H9 (cell line): ENCODE measurements at regions not wholly inside any gene's neighbourhood (a gene's known extent, or its start where the extent isn't known, plus 50 kb on each side); places are given as distances from the start of the nearest gene placed in this dataset.

ENCODE experiments used
- DNase-seq: peaks from one replicate; pipeline ENCODE4 v3.0.0-alpha.2; 2017
- H2AFZ ChIP-seq: one replicate; pipeline ENCODE4 v1.6.1; 2013; ENCODE audit warnings: mild to moderate bottlenecking, low read length, control low read depth, moderate library complexity
- H2AK5ac ChIP-seq: 2 replicates; pipeline ENCODE4 v1.6.1; 2013; ENCODE audit warnings: low read length, control low read depth, mixed read lengths; ENCODE audit not compliant: insufficient read length
- H2BK120ac ChIP-seq: one replicate; pipeline ENCODE4 v1.6.1; 2013; ENCODE audit warnings: low read depth, mild to moderate bottlenecking, low read length, control low read depth, inconsistent platforms; ENCODE audit not compliant: poor library complexity, severe bottlenecking
- H2BK12ac ChIP-seq: 2 replicates; pipeline ENCODE4 v1.6.1; 2013; ENCODE audit warnings: low read length, control low read depth, mixed read lengths, low read depth; ENCODE audit not compliant: insufficient read length
- H2BK15ac ChIP-seq: 2 replicates; pipeline ENCODE4 v1.6.1; 2013; ENCODE audit warnings: low read depth, low read length, control low read depth
- H2BK20ac ChIP-seq: one replicate; pipeline ENCODE4 v1.6.1; 2013; ENCODE audit warnings: low read depth, mild to moderate bottlenecking, low read length, control low read depth, inconsistent platforms; ENCODE audit not compliant: poor library complexity, severe bottlenecking
- H2BK5ac ChIP-seq: 2 replicates; pipeline ENCODE4 v1.6.1; 2013; ENCODE audit warnings: low read length, control low read depth, mixed read lengths; ENCODE audit not compliant: insufficient read length
- H3K14ac ChIP-seq: 2 replicates; pipeline ENCODE4 v1.6.1; 2013; ENCODE audit warnings: low read length, control low read depth; ENCODE audit not compliant: insufficient read depth
- H3K18ac ChIP-seq: 2 replicates; pipeline ENCODE4 v1.6.1; 2013; ENCODE audit warnings: low read depth, mild to moderate bottlenecking, mixed read lengths, low read length, control low read depth; ENCODE audit not compliant: insufficient read length
- H3K23ac ChIP-seq: 2 replicates; pipeline ENCODE4 v1.6.1; 2013; ENCODE audit warnings: low read length, control low read depth, mixed read lengths, low read depth; ENCODE audit not compliant: insufficient read length
- H3K23me2 ChIP-seq: 2 replicates; pipeline ENCODE4 v1.6.1; 2013; ENCODE audit warnings: low read depth, mild to moderate bottlenecking, mixed read lengths, low read length, control low read depth; ENCODE audit not compliant: insufficient read length, poor library complexity, severe bottlenecking
- H3K27ac ChIP-seq: 2 replicates; pipeline ENCODE4 v1.5.1; 2013; ENCODE audit warnings: low read length, control low read depth, mixed read lengths, low read depth; ENCODE audit not compliant: insufficient read length
- H3K27me3 ChIP-seq: 2 replicates; pipeline ENCODE4 v1.6.1; 2013; ENCODE audit warnings: low read length, control low read depth, inconsistent platforms; ENCODE audit not compliant: insufficient read depth
- H3K4ac ChIP-seq: 2 replicates; pipeline ENCODE4 v1.6.1; 2013; ENCODE audit warnings: low read depth, mild to moderate bottlenecking, control low read depth, inconsistent platforms, low read length, moderate library complexity
- H3K4me1 ChIP-seq: 2 replicates; pipeline ENCODE4 v1.6.1; 2013; ENCODE audit warnings: low read length, control low read depth, inconsistent platforms; ENCODE audit not compliant: insufficient read depth
- H3K4me2 ChIP-seq: 2 replicates; pipeline ENCODE4 v1.6.1; 2013; ENCODE audit warnings: low read length, control low read depth, mixed read lengths; ENCODE audit not compliant: insufficient read length, insufficient read depth
- H3K56ac ChIP-seq: 2 replicates; pipeline ENCODE4 v1.6.1; 2013; ENCODE audit warnings: low read depth, mild to moderate bottlenecking, mixed read lengths, low read length, control low read depth; ENCODE audit not compliant: insufficient read length
- H3K79me1 ChIP-seq: 2 replicates; pipeline ENCODE4 v1.6.1; 2013; ENCODE audit warnings: low read depth, mild to moderate bottlenecking, moderate library complexity, low read length, control low read depth, inconsistent platforms; ENCODE audit not compliant: insufficient read depth, poor library complexity, severe bottlenecking
- H3K79me2 ChIP-seq: 2 replicates; pipeline ENCODE4 v1.6.1; 2013; ENCODE audit warnings: low read length, control low read depth, inconsistent platforms; ENCODE audit not compliant: insufficient read depth
- H3K9ac ChIP-seq: 2 replicates; pipeline ENCODE4 v1.6.1; 2013; ENCODE audit warnings: low read length, control low read depth, mixed read lengths; ENCODE audit not compliant: insufficient read length; ENCODE audit errors: extremely low read depth
- H3K9me3 ChIP-seq: one replicate; pipeline ENCODE4 v1.6.1; 2013; ENCODE audit warnings: low read depth, low read length, inconsistent platforms; ENCODE audit not compliant: control insufficient read depth
- H3T11ph ChIP-seq: one replicate; pipeline ENCODE4 v1.6.1; 2013; ENCODE audit warnings: mild to moderate bottlenecking, low read length, control low read depth, inconsistent platforms
- H4K20me1 ChIP-seq: one replicate; pipeline ENCODE4 v1.6.1; 2013; ENCODE audit not compliant: control insufficient read depth, insufficient read length, insufficient read depth
- H4K5ac ChIP-seq: 2 replicates; pipeline ENCODE4 v1.6.1; 2013; ENCODE audit warnings: low read depth, mild to moderate bottlenecking, mixed read lengths, low read length, control low read depth; ENCODE audit not compliant: insufficient read length
- H4K8ac ChIP-seq: replicated peaks from 2 replicates; pipeline ENCODE4 v1.6.1; 2013; ENCODE audit warnings: low read length, control low read depth, mixed read lengths, low read depth; ENCODE audit not compliant: insufficient read length
- H4K91ac ChIP-seq: 2 replicates; pipeline ENCODE4 v1.6.1; 2013; ENCODE audit warnings: low read depth, mild to moderate bottlenecking, moderate library complexity, mixed read lengths, low read length, control low read depth; ENCODE audit not compliant: insufficient read length
- H3K27ac Mint-ChIP-seq, 3 experiments: 2 replicates in 2 of 3; 3 replicates in 1 of 3; pipeline ENCODE4 v1.8.0; 2020 to 2021; ENCODE audit warnings: mixed read lengths in 3 of 3, mild to moderate bottlenecking in 1 of 3, moderate library complexity in 1 of 3
- H3K27me3 Mint-ChIP-seq: 2 replicates; pipeline ENCODE4 v1.8.0; 2021; ENCODE audit warnings: low read depth, mild to moderate bottlenecking, moderate library complexity, mixed read lengths
- H3K36me3 Mint-ChIP-seq, 3 experiments: 2 replicates in 2 of 3; 3 replicates in 1 of 3; pipeline ENCODE4 v1.8.0; 2020 to 2021; ENCODE audit warnings: low read depth in 3 of 3, mixed read lengths in 3 of 3; ENCODE audit not compliant: insufficient read depth in 1 of 3
- H3K4me1 Mint-ChIP-seq, 2 experiments: 2 replicates each; pipeline ENCODE4 v1.8.0; 2020; ENCODE audit warnings: mixed read lengths in 2 of 2
- H3K4me3 Mint-ChIP-seq, 2 experiments: 2 replicates in 1 of 2; 3 replicates in 1 of 2; pipeline ENCODE4 v1.8.0; 2020 to 2021; ENCODE audit warnings: mild to moderate bottlenecking in 2 of 2, mixed read lengths in 2 of 2, moderate library complexity in 1 of 2
- H3K9me3 Mint-ChIP-seq, 2 experiments: 2 replicates in 1 of 2; 3 replicates in 1 of 2; pipeline ENCODE4 v1.8.0; 2020; ENCODE audit warnings: mild to moderate bottlenecking in 2 of 2, mixed read lengths in 2 of 2, moderate library complexity in 1 of 2
- WGBS: extraction: QIAGEN DNeasy Blood & Tissue Kit; methylation state at CpG from one replicate; pipeline ENCODE4 v1.1.7; 2013; ENCODE audit warnings: missing lambda C conversion rate, low lambda C conversion rate, mixed read lengths; ENCODE audit not compliant: insufficient read length; ENCODE audit errors: extremely low coverage; 5-methylcytosine and 5-hydroxymethylcytosine counted together
- TF ChIP-seq, protein P1 (sequence below): fragments of 200-600 bp; sonication (generic); conservative IDR thresholded peaks from 3 replicates; pipeline ENCODE4 v1.8.0; 2021; ENCODE audit warnings: antibody characterized with exemption, mild to moderate bottlenecking

- Histone ChIP-seq H3T11ph (no peak overlapping the region), H3K27ac (no peak overlapping the region), H4K5ac (no peak overlapping the region), H2BK20ac (no peak overlapping the region), H2AFZ (no peak overlapping the region), H3K18ac (no peak overlapping the region), H4K20me1 (no peaks in the 10 kb centered on the region), H3K4ac (no peak overlapping the region), H3K9ac (no peak overlapping the region), H3K79me1 (no peaks in the 10 kb centered on the region), H3K79me2 (no peaks in the 10 kb centered on the region), H3K9me3 (no peaks in the 10 kb centered on the region), H3K4me1 (no peaks in the 10 kb centered on the region), H3K14ac (no peak overlapping the region), H4K8ac (no peak overlapping the region), H4K91ac (no peak overlapping the region), H3K4me2 (no peak overlapping the region), H3K27me3 (no peaks in the 10 kb centered on the region), H2BK12ac (no peak overlapping the region), H2BK120ac (no peak overlapping the region), H2AK5ac (no peak overlapping the region), H2BK5ac (no peak overlapping the region), H2BK15ac (no peak overlapping the region), H3K56ac (no peak overlapping the region), H3K23ac (no peak overlapping the region), H3K23me2 (no peaks in the 10 kb centered on the region)
- H3K36me3 Mint-ChIP-seq = no peaks in the 10 kb centered on the region
- WGBS = no CpG with 5 or more reads among the region's 2 CpGs
- DNase-seq = no peak
- no peaks in the 10 kb centered on the region for H3K4me1 Mint-ChIP-seq
- no peaks in the 10 kb centered on the region for H3K27me3 Mint-ChIP-seq
- no peaks in the 10 kb centered on the region for H3K9me3 Mint-ChIP-seq
- no peak overlapping the region for H3K27ac Mint-ChIP-seq
- H3K4me3 Mint-ChIP-seq = no peak overlapping the region
- TF ChIP-seq, protein P1, sequence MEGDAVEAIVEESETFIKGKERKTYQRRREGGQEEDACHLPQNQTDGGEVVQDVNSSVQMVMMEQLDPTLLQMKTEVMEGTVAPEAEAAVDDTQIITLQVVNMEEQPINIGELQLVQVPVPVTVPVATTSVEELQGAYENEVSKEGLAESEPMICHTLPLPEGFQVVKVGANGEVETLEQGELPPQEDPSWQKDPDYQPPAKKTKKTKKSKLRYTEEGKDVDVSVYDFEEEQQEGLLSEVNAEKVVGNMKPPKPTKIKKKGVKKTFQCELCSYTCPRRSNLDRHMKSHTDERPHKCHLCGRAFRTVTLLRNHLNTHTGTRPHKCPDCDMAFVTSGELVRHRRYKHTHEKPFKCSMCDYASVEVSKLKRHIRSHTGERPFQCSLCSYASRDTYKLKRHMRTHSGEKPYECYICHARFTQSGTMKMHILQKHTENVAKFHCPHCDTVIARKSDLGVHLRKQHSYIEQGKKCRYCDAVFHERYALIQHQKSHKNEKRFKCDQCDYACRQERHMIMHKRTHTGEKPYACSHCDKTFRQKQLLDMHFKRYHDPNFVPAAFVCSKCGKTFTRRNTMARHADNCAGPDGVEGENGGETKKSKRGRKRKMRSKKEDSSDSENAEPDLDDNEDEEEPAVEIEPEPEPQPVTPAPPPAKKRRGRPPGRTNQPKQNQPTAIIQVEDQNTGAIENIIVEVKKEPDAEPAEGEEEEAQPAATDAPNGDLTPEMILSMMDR = no peak
These were observed 455.9 kb upstream of the MARCKS start for GRCh38 chr6:113401231-113401630.
